NCI-H1417 treated with DMSO at 0.1 percent for 48 hours (cell line): ENCODE measurements at regions not wholly inside any gene's neighbourhood (a gene's known extent, or its start where the extent isn't known, plus 50 kb on each side); places are given as distances from the start of the nearest gene placed in this dataset.
"Not testable (repeated sequence)": the region's sequence is repeated elsewhere in the genome, so short reads cannot be mapped to it uniquely, and the experiment has no call there.

ENCODE experiments used
- DNase-seq: peaks from one replicate; lab custom pipeline; 2025; lab: John Stamatoyannopoulos, UW

DNA sequence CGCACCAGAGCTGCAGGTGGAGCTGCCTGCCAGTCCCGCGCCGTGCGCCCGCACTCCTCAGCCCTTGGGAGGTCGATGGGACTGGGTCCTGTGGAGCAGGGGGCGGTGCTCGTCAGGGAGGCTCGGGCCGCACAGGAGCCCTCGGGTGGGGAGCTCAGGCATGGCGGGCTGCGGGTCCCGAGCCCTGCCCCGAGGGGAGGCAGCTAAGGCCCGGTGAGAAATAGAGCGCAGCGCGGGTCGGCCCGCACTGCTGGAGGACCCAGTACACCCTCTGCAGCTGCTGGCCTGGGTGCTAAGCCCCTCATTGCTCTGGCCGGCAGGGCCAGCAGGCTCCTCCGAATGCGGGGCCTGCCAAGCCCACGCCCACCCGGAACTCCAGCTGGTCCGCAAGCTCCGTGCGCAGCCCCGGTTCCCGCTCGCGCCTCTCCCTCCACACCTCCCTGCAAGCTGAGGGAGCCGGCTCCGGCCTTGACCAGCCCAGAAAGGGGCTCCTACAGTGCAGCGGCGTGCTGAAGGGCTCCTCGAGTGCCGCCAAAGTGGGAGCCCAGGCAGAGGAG is 403.7 kb upstream of the KLHL1 start:
- DNase-seq: not testable (repeated sequence)

DNA sequence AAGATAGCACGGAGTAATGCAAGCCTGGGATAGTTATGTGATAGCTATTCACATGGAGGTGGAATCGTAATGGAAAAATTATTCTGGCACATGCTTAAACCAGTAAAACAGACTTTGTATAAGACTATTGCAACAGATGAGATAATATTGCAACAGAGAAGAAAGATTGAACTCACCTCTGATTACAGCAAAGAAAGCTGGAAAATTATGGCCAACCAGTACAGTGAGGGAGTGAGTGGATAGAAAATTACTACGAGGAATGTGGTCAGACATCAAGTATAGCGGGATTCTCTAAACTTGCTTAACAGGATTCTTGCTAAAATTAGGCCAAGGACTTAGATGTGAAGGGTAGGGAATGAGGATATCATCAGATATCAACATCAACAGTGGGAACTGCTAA is 397.6 kb upstream of the KLHL1 start:
- DNase-seq: no peak

DNA sequence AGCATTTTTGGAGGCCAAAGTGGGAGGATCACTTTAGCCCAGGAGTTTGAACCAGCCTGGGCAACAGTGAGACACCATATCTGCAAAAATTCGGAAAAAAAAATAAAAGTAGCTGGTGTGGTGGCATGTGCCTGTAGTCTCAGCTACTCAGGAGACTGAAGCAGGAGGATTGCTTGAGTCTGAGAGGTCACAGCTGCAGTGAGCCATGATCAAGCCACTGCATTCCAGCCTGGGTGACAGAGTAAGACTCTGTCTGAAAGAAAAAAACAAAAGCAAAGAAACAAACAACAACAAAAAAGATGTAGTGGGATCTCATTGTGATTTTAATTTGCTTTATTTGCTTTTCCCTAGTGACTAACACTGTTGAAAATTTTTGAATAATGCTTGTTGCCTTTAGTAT is 394.7 kb upstream of the KLHL1 start:
- no peak for DNase-seq

DNA sequence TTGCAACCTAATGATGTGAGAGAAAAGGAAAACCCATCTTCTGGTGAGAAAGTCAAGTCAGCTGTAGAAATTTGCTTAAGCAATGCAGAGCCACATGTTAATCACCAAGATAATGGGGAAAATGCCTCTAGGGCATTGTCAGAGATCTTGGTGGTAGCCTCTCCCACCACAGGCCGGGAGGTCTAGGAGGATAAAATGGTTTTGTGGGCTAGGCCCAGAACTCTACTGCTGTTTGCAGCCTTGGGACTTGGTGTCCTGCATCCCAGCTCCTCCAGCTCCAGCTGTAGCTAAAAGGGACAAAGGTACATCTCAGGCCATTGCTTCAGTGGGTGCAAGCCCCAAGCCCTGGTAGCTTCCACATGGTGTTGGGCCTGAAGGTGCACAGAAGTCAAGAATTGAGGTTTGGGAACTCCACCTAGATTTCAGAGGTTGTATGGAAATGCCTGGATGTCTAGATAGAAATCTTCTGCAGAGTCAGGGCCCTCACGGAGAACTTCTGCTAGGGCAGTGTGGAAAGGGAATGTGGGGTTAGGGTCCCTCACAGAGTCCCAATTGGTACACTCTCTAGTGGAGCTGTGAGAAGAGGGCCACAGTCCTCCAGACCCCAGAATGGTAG is 382.2 kb upstream of the KLHL1 start:
- no peak for DNase-seq

DNA sequence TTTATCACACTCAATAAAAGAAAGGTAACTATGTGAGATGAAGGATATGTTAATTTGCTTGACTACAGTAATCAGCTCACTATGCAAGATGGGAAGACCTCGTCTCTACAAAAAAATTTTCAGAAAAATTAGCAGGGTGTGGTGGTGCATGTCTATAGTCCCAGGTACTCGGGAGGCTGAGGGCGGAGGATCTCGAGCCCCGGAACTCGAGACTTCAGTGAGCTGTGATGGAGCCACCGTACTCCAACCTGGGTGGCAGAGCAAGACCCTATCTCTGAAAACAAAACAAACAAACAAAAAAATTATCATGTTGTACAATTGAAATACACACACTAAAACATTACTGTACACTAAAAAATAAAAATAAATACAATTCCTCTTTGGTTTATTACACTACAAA is 376.7 kb upstream of the KLHL1 start:
- DNase-seq: no peak

DNA sequence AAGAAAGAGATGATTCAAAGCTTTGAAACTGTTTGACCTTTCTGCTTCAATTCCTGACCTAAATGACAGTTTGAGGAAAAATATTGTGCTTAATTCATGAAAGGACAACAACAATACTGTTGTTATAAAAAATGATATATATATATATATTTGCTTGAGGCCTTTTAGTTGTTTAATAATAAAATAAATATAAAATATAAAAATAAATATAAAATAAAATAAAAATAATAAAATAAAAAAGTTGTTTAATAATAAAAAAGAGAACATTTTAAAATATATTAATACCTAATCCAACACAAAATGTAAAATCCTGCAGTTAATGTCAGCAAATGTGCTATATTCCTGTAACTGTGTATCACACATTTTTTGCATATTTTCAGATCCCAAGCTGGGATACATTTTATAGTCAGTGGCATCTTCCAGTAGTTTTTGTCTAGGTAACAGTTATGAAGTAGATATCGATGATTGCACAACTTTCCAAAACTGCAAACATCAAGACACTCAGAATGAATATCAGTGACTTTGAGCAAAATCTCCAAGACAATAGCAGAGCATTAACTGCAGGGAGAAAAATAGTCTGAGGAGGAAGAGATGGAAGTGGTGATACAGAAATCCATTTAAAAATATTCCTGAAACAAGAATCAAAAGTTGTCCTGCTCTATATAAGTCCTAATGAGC is 375.5 kb upstream of the KLHL1 start:
- no peak for DNase-seq

DNA sequence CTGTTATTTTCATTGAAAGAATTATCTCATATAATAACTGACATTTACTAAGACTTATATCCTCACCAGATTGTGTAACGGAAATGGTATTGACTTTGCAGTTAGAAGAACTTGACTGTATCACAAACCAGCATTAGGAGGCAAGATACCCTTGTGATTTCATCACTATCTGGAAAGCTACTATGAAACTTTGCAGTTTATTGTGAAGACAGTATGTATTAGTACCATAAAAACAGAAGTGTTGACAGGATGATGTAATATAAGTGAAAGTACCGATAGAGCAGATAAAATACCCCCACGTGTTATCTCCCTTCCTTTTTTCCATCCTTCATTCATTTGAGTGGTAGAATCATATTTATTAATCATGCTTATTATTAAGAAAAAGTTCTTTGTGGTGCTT is 365.7 kb upstream of the KLHL1 start:
- DNase-seq: no peak

DNA sequence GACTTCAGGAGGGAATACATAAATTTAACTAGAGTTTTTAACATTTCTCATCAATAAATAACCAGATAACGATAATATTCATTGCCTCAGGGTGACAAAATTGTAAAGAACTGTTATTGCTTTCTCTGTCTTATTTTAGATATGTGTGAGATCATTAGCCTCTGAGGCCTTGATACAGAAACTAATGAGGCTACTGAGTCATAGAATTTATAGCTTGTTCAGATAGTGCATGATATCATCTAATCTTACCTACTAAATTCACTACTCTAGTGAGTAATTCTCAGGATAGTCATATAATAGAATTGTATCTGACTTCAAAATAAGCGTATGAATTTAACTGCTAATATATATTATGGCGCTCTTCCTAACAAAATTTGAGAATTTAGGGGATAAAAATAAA is 360.8 kb upstream of the KLHL1 start:
- no peak for DNase-seq

DNA sequence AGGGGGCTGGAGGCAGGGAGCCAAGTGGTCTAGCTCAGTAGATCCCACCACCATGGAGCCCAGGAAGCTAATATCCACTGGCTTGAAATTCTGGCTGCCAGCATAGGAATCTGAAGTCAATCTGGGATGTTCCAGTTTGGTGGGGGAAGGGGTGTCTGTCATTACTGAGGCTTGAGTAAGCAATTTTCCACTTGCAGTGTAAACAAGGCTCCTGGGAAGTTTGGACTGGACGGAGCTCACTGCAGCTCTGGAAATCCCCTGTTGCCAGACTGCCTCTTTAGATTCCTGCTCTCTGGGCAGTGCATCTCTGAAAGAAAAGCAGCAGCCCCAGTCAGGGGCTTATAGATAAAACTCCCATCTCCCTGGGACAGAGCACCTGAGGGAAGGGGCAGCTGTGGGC is 349.2 kb upstream of the KLHL1 start:
- no peak for DNase-seq

DNA sequence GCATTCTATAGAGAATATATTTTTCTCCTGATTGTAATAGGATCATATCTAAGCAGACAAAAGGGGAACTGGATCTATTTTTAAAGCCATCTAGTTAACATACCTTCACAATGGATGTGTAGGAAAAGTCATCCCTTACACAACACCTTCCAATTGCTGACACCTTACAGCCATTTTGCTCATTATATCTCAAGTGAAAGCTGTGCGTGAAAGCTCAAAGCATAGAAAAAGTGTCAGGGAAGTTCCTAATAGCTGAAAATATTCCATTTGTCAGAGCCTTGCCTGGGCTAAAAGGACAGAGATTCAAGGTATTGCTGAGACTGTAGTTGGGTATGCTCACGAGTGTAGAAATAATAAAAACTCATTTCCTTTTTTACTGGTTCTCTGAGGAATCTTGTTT is 340.6 kb upstream of the KLHL1 start:
- DNase-seq: no peak

DNA sequence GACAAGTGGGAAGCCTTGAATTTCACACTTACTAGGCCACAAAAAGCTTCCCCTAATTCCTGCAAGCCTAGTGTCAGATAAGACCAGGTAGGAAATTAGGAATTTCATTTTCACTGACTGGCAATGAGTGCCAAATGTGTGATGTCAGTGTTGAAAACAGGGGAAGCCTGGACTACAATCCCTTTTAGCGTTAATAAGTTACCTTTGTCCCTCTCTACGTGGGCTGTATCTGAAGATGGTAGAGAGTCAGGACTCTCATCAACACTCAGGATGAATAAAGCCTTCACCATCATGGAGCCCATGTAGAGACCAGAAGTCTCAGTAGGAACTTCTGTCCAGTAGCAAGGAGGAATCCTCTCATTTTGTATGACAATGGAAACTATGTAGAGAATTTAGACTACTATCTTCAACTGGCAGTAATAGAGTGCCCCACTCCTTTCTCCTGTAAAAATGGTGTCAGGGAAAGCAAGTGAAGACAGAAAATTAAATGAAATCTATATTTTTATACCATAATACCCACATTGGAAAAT is 324.1 kb upstream of the KLHL1 start:
- no peak for DNase-seq

DNA sequence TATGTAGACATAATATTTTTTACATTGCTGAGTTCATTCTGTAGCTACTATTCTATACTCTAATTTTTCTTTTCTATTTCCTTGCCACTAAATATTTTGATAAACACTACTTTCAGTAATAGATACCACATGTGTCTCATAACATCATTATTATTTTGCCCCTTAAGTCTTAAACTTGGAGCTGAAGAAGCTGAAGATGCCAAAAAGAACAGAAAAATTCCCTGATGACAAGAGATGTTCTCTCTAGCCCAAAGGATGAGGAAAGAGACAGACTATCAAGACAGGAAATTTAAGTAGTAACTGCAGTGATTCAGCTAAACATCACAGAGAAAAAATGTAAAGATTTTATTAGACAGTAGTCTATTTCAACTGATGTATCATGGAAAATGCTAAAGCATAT is 322.0 kb upstream of the KLHL1 start:
- no peak for DNase-seq

DNA sequence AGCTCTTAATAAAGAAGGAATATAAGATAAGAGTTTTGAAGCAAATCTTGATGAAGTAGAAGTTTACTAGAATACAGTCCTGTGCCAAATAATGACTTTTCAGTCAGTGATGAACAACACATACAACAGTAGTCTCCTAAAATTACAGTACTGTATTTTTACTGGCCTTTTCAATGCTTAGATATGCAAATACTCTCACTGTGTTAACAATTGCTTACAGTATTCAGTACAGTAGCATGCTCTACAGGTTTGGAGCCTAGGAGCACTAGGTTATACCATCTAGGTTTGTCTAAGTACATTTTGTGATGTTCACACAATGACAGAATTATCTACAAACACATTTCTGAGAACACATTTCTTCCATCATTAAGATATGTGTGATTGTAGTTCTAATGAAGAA is 316.7 kb upstream of the KLHL1 start:
- DNase-seq: no peak

DNA sequence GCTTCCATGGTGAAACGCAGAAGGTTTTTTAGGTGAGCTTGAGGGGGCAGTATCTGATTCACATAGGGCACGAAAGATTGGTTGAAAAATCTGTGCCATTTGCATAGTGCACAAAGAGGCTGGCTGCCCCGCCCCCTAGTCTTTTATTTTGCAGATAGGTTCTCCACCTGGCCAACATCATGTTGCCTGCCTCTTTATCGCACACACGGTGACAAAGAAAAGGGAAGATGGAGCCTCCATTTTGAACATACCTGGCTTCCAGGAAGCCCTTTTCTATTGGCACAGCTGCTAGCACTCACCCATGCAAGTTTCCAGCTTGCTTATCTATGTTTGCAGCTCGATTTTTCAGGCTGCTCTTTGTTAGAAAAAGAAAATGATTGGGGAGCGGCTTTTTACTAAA is 316.2 kb upstream of the KLHL1 start:
- no peak for DNase-seq

DNA sequence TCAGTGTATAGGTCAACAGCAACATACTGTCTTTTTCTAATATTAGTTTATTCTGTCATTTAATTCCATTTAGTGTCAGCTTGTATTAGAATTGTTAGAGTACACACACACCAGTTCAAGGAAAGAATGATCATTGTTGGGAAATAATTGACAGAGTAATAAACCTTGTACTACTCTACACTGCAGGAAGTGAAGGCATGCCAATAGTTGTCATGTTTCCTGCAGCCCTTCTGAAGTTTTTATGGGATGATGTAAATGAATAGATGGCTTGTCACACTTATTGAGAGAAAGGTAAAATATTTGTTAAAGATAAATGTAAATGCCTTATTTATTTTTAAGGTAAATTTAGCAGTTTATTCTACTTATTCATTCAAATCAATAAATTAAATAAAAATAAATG is 306.9 kb upstream of the KLHL1 start:
- no peak for DNase-seq

DNA sequence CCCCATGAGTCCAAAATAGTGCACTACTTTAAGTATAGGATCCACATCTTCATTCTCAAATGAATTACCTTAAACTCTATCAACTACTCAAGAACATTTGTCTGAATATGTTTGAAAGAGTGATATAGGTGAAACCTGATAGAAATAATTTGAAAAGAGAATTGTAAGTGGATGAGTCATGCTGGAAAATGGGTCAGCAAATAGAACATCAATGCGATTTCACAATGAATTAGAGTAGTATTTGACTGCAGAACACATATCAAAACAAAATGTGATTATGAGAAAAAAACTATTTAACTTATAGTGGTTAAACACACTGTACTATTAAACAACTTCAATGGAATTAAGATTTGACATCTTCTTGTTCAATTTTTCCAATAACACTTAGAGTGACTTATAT is 300.6 kb upstream of the KLHL1 start:
- DNase-seq: no peak

DNA sequence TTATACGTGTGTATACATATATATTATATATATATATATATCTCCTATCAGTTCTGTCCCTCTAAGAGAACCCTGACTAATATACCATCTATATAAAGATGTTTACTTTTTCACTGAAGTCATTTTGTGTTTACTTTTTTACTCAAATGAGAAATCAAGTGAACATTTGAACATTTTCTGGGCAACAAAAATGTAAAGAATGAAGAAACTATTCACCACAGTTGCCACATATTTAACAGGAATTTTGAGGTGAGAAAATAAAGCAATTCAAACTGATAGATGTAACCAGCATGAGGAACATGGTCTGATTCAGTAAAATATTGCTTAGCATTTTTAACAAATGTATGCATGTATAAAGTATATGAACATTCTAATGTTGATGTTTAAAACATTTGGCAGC is 299.2 kb upstream of the KLHL1 start:
- DNase-seq: no peak

DNA sequence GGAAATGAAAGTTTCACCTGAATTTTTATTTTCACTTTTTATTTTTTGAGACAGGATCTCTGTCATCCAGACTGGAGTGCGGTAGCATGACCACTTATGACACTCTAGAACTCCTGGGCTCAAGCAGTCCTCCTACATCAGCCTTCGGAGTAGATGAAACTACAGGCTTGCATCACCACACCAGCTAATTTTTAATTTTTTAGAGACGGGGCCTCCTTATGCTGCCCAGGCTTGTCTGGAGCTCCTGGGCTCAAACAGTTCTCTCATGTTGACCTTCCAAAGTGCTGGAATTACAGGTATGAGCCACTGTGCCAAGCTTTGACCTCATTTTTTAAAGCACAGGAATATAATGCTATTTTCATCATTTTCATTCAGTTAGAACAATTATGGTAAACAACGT is 297.0 kb upstream of the KLHL1 start:
- no peak for DNase-seq

DNA sequence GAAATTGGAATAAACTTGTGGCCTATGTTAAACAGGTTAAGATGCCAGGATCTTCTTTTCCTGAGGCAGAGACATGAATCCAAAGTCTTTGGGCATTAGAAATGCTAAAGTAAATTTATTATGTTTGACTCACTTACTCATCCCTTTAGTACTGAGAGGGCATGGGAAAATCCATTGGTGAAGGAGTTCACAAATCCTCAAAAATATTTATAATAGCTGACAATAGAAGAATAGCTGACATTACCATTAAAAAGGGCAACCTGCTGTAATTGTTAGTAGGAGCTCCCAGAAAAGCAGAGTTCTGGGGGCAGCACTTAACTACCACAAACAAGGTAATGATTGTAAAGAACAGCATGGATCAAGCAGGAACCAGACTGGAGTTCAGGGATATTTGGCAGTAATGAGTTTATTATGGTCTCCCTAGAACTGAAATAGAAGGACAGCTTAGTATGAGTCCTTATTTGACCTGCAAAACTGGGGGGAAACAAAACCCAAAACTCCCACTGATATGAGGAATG is 285.8 kb upstream of the KLHL1 start:
- DNase-seq: no peak

DNA sequence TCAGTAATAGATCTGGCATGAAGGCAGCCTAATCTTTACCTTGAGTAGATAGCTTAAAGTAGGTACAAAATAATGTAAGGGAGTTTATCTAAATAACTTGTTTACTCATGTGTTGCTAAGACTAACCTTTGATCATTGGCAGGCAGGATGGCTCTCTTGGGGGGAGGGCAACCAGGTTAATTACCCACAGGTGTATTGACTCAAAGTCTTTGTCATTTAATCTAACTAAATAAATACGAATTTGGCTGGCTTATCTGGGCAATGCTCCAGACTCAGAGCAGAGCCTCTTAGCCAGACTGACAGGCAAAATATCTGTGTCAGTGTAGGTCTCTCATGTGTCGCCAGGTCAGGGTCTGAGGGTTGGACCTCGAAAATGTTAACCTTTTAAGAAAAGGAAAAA is 283.4 kb upstream of the KLHL1 start:
- peak; percentile 55 for DNase-seq

DNA sequence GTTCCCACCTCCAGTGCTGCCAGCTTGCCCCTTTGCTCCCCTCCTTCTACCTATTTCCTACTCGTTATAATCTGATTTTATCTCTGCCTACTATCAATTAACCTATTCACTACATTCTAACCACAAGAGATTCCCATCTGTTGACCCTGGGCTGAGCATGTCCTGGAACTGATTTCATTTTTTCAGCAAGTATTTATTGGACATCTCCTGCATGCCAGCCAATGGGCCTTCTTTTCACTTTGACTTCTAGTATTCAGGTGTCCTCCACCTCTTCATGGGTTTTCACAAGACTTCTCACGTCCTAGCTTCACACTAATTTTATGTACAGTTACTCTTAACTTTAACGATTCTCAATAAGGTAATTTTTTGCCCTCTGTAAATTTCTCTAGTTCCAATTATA is 282.7 kb upstream of the KLHL1 start:
- DNase-seq: no peak

DNA sequence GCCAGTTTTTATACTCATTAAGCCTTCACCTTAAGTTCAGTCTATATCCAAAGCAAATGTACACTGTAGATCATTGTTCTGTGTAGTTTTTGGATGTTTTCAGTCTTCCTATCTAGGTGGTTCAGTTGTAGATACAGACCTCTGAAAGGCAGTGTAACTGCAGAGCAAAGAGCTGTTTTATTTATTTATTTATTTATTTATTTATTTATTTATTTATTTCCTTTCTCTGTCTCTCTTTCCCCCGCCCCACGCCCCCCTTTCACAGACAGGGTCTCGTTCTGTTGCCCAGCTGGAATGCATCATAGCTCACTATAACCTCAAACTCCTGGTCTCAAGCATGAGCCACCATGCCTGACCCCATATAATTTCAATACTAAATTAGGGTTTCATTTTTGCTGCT is 281.8 kb upstream of the KLHL1 start:
- DNase-seq: no peak

DNA sequence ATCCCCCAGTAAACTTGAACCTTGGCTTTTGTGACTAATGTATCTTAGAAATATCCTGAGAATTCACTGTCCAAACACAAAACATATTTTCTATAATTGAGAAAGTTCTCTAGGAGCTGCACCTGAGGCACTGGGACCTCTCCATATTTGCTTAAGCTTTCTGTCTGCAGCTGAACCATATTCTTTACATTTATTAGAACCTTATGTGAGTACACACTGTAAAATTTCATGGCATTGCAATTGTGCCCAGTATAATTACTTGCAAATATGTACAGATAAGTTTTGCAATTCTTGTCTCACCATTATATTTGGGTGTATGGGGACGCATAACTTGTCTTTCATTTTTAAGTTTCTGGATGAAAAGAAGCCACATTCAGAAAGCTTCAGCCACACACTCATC is 280.7 kb upstream of the KLHL1 start:
- DNase-seq: no peak

DNA sequence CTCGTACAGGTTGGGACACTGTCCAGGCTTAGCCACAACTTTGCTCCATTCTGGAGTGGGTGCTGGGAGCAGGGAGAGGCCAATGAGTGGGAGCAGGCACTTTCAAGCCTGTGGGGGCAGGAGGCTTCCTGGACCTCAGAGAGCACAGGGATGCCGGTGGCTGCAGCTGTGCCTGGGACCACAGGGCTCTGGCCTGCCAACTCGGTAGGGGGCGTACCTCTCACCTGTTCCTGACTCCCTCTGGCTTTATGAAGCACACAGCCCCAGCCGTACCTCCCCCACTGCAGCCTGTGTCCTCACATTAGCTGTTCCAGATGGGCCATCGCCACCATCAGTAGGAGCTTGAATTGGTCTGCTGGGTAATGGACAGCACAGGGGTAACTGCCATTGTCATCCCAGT is 278.7 kb upstream of the KLHL1 start:
- no peak for DNase-seq
